H1 (cell line): ENCODE measurements at regions not wholly inside any gene's neighbourhood (a gene's known extent, or its start where the extent isn't known, plus 50 kb on each side); places are given as distances from the start of the nearest gene placed in this dataset.

Experiments
- CTCF ChIA-PET: fragments of 300-600 bp; sonication (Branson Sonifier 250); formaldehyde crosslinking; loops from one replicate; lab custom pipeline; 2021; ENCODE audit not compliant: partially characterized antibody; lab: Charles Lee
- POLR2A ChIA-PET: fragments of 300-600 bp; sonication (Branson Sonifier 250); formaldehyde crosslinking; loops from one replicate; lab custom pipeline; 2021; ENCODE audit warnings: inconsistent platforms; ENCODE audit not compliant: partially characterized antibody; lab: Charles Lee
- DNase-seq, 2 experiments: peaks; one replicate each; pipeline versions ENCODE4 v3.0.0 to v3.0.0-alpha.2; 2010 to 2022; ENCODE audit warnings: low spot score in 2 of 2, low read depth in 1 of 2, mixed read lengths in 1 of 2
- FAIRE-seq: peaks from 2 replicates; lab custom pipeline; 2011; peaks lifted over from hg19 to GRCh38; lab: Jason Lieb, UNC
- H2AFZ ChIP-seq: 2 replicates; pipeline ENCODE4 v1.8.1; 2012; ENCODE audit warnings: low read length, inconsistent platforms
- H2AK5ac ChIP-seq: 2 replicates; pipeline ENCODE4 v1.6.1; 2013; ENCODE audit warnings: low read depth, low read length
- H2BK120ac ChIP-seq: replicated peaks from 2 replicates; pipeline ENCODE3; 2013; ENCODE audit warnings: low read depth, low read length, inconsistent platforms
- H2BK12ac ChIP-seq: 2 replicates; pipeline ENCODE4 v1.6.1; 2013; ENCODE audit warnings: low read depth, low read length
- H2BK15ac ChIP-seq: 2 replicates; pipeline ENCODE4 v1.6.1; 2013; ENCODE audit warnings: low read length
- H2BK20ac ChIP-seq: 2 replicates; pipeline ENCODE4 v1.6.1; 2013; ENCODE audit warnings: low read length
- H2BK5ac ChIP-seq: 2 replicates; pipeline ENCODE4 v1.6.1; 2013; ENCODE audit warnings: low read depth, low read length
- H3K14ac ChIP-seq: 2 replicates; pipeline ENCODE4 v1.6.1; 2013; ENCODE audit warnings: inconsistent platforms; ENCODE audit not compliant: insufficient read length
- H3K18ac ChIP-seq: 2 replicates; pipeline ENCODE4 v1.6.1; 2013; ENCODE audit warnings: low read length; ENCODE audit errors: extremely low read depth
- H3K23ac ChIP-seq: 2 replicates; pipeline ENCODE4 v1.6.1; 2013; ENCODE audit warnings: inconsistent platforms; ENCODE audit not compliant: insufficient read length
- H3K23me2 ChIP-seq: 2 replicates; pipeline ENCODE4 v1.6.1; 2013; ENCODE audit warnings: low read depth, low read length
- H3K27ac ChIP-seq: 2 replicates; pipeline ENCODE4 v1.6.1; 2011; ENCODE audit warnings: low read depth, low read length, inconsistent platforms
- H3K27me3 ChIP-seq, 4 experiments: replicated peaks in 1 of 4; 1 replicate in 1 of 4; 2 replicates in 3 of 4; pipeline versions ENCODE4 v1.6.1 to v1.8.1; 2011 to 2013; ENCODE audit warnings: low read length in 3 of 4, mild to moderate bottlenecking in 3 of 4, inconsistent platforms in 2 of 4, mixed read lengths in 2 of 4, moderate library complexity in 1 of 4; ENCODE audit not compliant: control insufficient read depth in 3 of 4, insufficient read depth in 3 of 4; ENCODE audit errors: extremely low read depth in 1 of 4
- H3K36me3 ChIP-seq, 4 experiments: 2 replicates each; pipeline versions ENCODE4 v1.6.1 to v1.8.1; 2011 to 2013; ENCODE audit warnings: mild to moderate bottlenecking in 4 of 4, low read length in 3 of 4, moderate library complexity in 2 of 4, control low read depth in 1 of 4, inconsistent platforms in 1 of 4; ENCODE audit not compliant: insufficient read depth in 4 of 4, control insufficient read depth in 2 of 4
- H3K4ac ChIP-seq: replicated peaks from 2 replicates; pipeline ENCODE3; 2013; ENCODE audit warnings: low read length, low read depth, mixed read lengths, inconsistent platforms; ENCODE audit not compliant: insufficient read length
- H3K4me1 ChIP-seq, 4 experiments: replicated peaks in 1 of 4; 1 replicate in 1 of 4; 2 replicates in 3 of 4; pipeline versions ENCODE4 v1.6.1 to v1.8.1; 2011 to 2013; ENCODE audit warnings: low read length in 3 of 4, inconsistent platforms in 2 of 4, mixed read lengths in 1 of 4; ENCODE audit not compliant: insufficient read depth in 4 of 4, control insufficient read depth in 3 of 4
- H3K4me2 ChIP-seq, 2 experiments: 2 replicates each; pipeline versions ENCODE4 v1.6.1 to v1.8.1; 2011 to 2013; ENCODE audit warnings: low read depth in 2 of 2, low read length in 2 of 2, control low read depth in 1 of 2, inconsistent platforms in 1 of 2, mild to moderate bottlenecking in 1 of 2; ENCODE audit not compliant: insufficient read depth in 1 of 2
- H3K4me3 ChIP-seq, 4 experiments: fragments of 200-600, 300-600 bp in 1 of 4; sonication (generic), shearing (Covaris generic), sonication (Bioruptor Twin) in 1 of 4; 2 replicates each; pipeline versions ENCODE4 v1.5.1 to v1.8.1; 2011 to 2016; ENCODE audit warnings: low read length in 4 of 4, low read depth in 3 of 4, control low read depth in 2 of 4, inconsistent platforms in 2 of 4, mild to moderate bottlenecking in 2 of 4, mixed read lengths in 1 of 4, moderate library complexity in 1 of 4; ENCODE audit not compliant: insufficient read depth in 2 of 4; ENCODE audit errors: extremely low read depth in 1 of 4
- H3K56ac ChIP-seq: replicated peaks from 2 replicates; pipeline ENCODE3; 2013; ENCODE audit warnings: low read depth, mild to moderate bottlenecking, mixed read lengths, low read length, inconsistent platforms; ENCODE audit not compliant: insufficient read length
- H3K79me1 ChIP-seq: 2 replicates; pipeline ENCODE4 v1.6.1; 2013; ENCODE audit warnings: low read depth, low read length, control low read depth
- H3K79me2 ChIP-seq, 2 experiments: 2 replicates each; pipeline versions ENCODE4 v1.6.1 to v1.8.1; 2012 to 2013; ENCODE audit warnings: low read length in 2 of 2, mild to moderate bottlenecking in 2 of 2, inconsistent platforms in 1 of 2; ENCODE audit not compliant: insufficient read depth in 2 of 2, control insufficient read depth in 1 of 2
- H3K9ac ChIP-seq, 4 experiments: replicated peaks in 1 of 4; 1 replicate in 1 of 4; 2 replicates in 3 of 4; pipeline versions ENCODE4 v1.6.1 to v1.8.1; 2011 to 2013; ENCODE audit warnings: low read depth in 3 of 4, low read length in 3 of 4, control low read depth in 2 of 4, mild to moderate bottlenecking in 2 of 4, moderate library complexity in 2 of 4, inconsistent platforms in 1 of 4; ENCODE audit errors: extremely low read depth in 1 of 4
- H3K9me3 ChIP-seq, 2 experiments: 2 replicates each; pipeline versions ENCODE4 v1.6.1 to v1.8.1; 2012 to 2013; ENCODE audit warnings: mild to moderate bottlenecking in 2 of 2, moderate library complexity in 2 of 2, control low read depth in 1 of 2, inconsistent platforms in 1 of 2, low read depth in 1 of 2, low read length in 1 of 2, mixed read lengths in 1 of 2; ENCODE audit not compliant: insufficient read depth in 2 of 2
- H4K20me1 ChIP-seq, 2 experiments: replicated peaks in 1 of 2; 2 replicates each; pipeline versions ENCODE3 to v1.8.1; 2011 to 2013; ENCODE audit warnings: inconsistent platforms in 2 of 2, low read length in 2 of 2, mild to moderate bottlenecking in 1 of 2; ENCODE audit not compliant: insufficient read depth in 2 of 2, control insufficient read depth in 1 of 2
- H4K5ac ChIP-seq: 2 replicates; pipeline ENCODE4 v1.6.1; 2013; ENCODE audit warnings: low read length, low read depth, mixed read lengths, inconsistent platforms; ENCODE audit not compliant: insufficient read length
- H4K8ac ChIP-seq: 2 replicates; pipeline ENCODE4 v1.8.0; 2013; ENCODE audit warnings: mild to moderate bottlenecking, moderate library complexity, low read length, inconsistent platforms; ENCODE audit not compliant: insufficient read depth; ENCODE audit errors: extremely low read depth
- H4K91ac ChIP-seq: replicated peaks from 2 replicates; pipeline ENCODE3; 2013; ENCODE audit warnings: low read length, mixed read lengths, inconsistent platforms; ENCODE audit not compliant: insufficient read length
- HDAC2 ChIP-seq, 2 experiments: fragments of 300-600 bp in 1 of 2; sonication (generic) in 1 of 2; IDR thresholded peaks; 2 replicates each; pipeline ENCODE4 v1.6.1; 2011 to 2012; ENCODE audit warnings: low read depth in 2 of 2, low read length in 2 of 2, mild to moderate bottlenecking in 2 of 2, moderate library complexity in 2 of 2, borderline replicate concordance in 1 of 2, inconsistent platforms in 1 of 2
- POU5F1 ChIP-seq: IDR thresholded peaks from 2 replicates; pipeline ENCODE4 v1.6.1; 2011; ENCODE audit warnings: low read depth, mild to moderate bottlenecking, low read length, moderate library complexity
- SP1 ChIP-seq: IDR thresholded peaks from 2 replicates; pipeline ENCODE4 v1.6.1; 2011; ENCODE audit warnings: low read depth, low read length
- TEAD4 ChIP-seq: IDR thresholded peaks from 2 replicates; pipeline ENCODE4 v1.6.1; 2012; ENCODE audit warnings: low read depth, low read length, inconsistent platforms, mixed read lengths
- TF ChIP-seq, protein P1 (sequence below): IDR thresholded peaks from 2 replicates; pipeline ENCODE4 v1.6.1; 2012; ENCODE audit warnings: low read length, inconsistent platforms

DNA sequence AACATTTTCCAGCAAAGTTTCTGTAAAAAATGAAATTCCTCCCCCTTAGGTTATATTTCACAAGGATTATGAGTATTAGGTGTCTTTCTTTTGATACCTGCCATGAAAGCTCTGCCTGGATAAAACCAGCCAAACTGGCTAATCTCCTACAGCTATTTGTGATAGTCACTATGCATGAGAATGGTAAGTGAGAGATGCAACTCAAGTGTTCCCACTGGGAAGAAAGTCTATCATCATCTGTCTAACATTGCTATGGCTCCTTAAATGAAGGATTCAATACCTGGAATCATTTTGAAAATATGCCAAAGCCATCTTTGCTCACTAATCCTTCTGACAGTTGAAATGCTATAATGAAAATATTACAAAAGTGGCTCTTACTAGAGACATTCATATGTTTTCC lies 339.9 kb upstream of the LRRTM4 start:
- Histone ChIP-seq H3K79me1 (no peaks in the 10 kb centered on the region), H2BK120ac (no peak overlapping the region), H3K9me3 (peaks cover 5 to 13% of the 10 kb centered on the region in 2 experiments), H4K5ac (no peak overlapping the region), H3K79me2 (no peaks in the 10 kb centered on the region), H3K4me1 (0 out of 7 replicates have a peak, but pooled peaks cover 0 to 3% (median 0%) of the 10 kb centered on the region in 4 experiments), H2BK12ac (no peak overlapping the region), H2AK5ac (no peak overlapping the region), H4K8ac (no peak overlapping the region), H3K18ac (no peak overlapping the region), H2BK15ac (no peak overlapping the region), H3K23me2 (no peaks in the 10 kb centered on the region), H2BK5ac (no peak overlapping the region), H3K56ac (no peak overlapping the region), H3K4me2 (no peak overlapping the region), H2AFZ (no peak overlapping the region), H2BK20ac (no peak overlapping the region), H3K4me3 (no peak overlapping the region), H3K14ac (no peak overlapping the region), H3K27ac (no peak overlapping the region), H4K20me1 (no peaks in the 10 kb centered on the region), H3K4ac (no peak overlapping the region), H3K27me3 (no peaks in the 10 kb centered on the region), H3K23ac (no peak overlapping the region), H3K36me3 (no peaks in the 10 kb centered on the region), H3K9ac (no peak overlapping the region), H4K91ac (no peak overlapping the region)
- TF ChIP-seq SP1: peak; percentile 37; the same call in 1 of the 2 replicates
- 0 out of 2 replicates have a peak, but pooled peaks have one; percentile 8 for TF ChIP-seq TEAD4
- peak; percentile 93 for TF ChIP-seq POU5F1
- TF ChIP-seq HDAC2 (IDR thresholded peaks at IDR 0.05; ENCODE audit: borderline replicate concordance in 1 of 2, low read depth in 2 of 2, low read length in 2 of 2): 0 out of 4 replicates have a peak, but pooled peaks of 1 of the 2 experiments have one; percentile 44
- TF ChIP-seq, protein P1, sequence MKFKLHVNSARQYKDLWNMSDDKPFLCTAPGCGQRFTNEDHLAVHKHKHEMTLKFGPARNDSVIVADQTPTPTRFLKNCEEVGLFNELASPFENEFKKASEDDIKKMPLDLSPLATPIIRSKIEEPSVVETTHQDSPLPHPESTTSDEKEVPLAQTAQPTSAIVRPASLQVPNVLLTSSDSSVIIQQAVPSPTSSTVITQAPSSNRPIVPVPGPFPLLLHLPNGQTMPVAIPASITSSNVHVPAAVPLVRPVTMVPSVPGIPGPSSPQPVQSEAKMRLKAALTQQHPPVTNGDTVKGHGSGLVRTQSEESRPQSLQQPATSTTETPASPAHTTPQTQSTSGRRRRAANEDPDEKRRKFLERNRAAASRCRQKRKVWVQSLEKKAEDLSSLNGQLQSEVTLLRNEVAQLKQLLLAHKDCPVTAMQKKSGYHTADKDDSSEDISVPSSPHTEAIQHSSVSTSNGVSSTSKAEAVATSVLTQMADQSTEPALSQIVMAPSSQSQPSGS: no peak
- POLR2A ChIA-PET: no interaction called here
- CTCF ChIA-PET: no interaction called here
- no peak for FAIRE-seq
- DNase-seq: no peak
